Urinary bladder (tissue), 3 donors: ENCODE measurements at regions not wholly inside any gene's neighbourhood (a gene's known extent, or its start where the extent isn't known, plus 50 kb on each side); places are given as distances from the start of the nearest gene placed in this dataset.
A peak's percentile ranks its signal among the peaks of the same experiment; 100 is the strongest.
"Not testable (repeated sequence)": the region's sequence is repeated elsewhere in the genome, so short reads cannot be mapped to it uniquely, and the experiment has no call there.

Experiments used
- DNase-seq: peaks from one replicate; pipeline ENCODE4 v3.0.0-alpha.2; 2015; ENCODE audit errors: extremely low spot score
- H3K27ac ChIP-seq: one replicate; pipeline ENCODE4 v1.5.1; 2013; ENCODE audit warnings: low read depth, mild to moderate bottlenecking, moderate library complexity
- H3K36me3 ChIP-seq: one replicate; pipeline ENCODE4 v1.6.1; 2013; ENCODE audit warnings: mild to moderate bottlenecking, moderate library complexity; ENCODE audit not compliant: insufficient read depth
- H3K4me1 ChIP-seq: one replicate; pipeline ENCODE4 v1.6.1; 2013; ENCODE audit warnings: mild to moderate bottlenecking, moderate library complexity; ENCODE audit not compliant: insufficient read depth
- H3K4me3 ChIP-seq: one replicate; pipeline ENCODE4 v1.5.1; 2013; ENCODE audit warnings: low read depth, low read length
- WGBS: extraction: QIAGEN DNeasy Blood & Tissue Kit; methylation state at CpG from one replicate; pipeline ENCODE4 v1.1.7; 2013; 5-methylcytosine and 5-hydroxymethylcytosine counted together
- donor health status: healthy with polysubstance abuse.
- donor health status: healthy.

DNA sequence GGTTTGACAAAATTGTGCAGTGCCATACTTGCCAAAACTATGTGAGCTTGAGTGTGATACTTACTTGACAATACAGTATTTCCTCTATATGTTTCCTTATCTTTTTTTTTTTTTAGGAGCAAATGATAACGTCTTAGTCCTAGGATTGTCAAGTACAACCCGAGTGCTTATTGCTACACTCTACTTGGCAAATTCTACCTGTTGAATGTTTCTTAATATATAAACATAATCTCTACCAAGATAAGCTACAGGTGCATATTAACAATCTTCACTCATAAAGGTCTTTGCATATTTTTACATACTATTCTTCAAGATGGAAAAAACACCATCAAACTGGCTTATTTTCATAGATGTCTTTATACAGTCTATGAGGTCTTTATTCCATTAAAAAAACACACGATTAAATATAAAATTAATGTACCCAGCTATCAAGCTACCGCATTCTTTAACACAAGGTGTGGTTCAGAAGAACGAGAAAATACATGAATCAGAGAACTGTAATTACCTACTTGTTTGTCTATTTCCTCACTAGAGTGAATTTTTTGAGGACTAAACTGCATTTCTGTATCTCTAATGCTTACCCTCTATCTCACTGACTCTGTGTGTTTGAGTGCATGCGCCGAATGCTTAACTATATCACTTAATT, 76.1 kb upstream of the PDSS1 start:
- H3K27ac ChIP-seq: peak overlapping the region; percentile 28
- no peaks in the 10 kb centered on the region for H3K4me1 ChIP-seq
- 76% methylated on average over 7 of the region's 7 CpGs for WGBS
- DNase-seq: no peak
- no peaks in the 10 kb centered on the region for H3K36me3 ChIP-seq
- H3K4me3 ChIP-seq: no peak overlapping the region

DNA sequence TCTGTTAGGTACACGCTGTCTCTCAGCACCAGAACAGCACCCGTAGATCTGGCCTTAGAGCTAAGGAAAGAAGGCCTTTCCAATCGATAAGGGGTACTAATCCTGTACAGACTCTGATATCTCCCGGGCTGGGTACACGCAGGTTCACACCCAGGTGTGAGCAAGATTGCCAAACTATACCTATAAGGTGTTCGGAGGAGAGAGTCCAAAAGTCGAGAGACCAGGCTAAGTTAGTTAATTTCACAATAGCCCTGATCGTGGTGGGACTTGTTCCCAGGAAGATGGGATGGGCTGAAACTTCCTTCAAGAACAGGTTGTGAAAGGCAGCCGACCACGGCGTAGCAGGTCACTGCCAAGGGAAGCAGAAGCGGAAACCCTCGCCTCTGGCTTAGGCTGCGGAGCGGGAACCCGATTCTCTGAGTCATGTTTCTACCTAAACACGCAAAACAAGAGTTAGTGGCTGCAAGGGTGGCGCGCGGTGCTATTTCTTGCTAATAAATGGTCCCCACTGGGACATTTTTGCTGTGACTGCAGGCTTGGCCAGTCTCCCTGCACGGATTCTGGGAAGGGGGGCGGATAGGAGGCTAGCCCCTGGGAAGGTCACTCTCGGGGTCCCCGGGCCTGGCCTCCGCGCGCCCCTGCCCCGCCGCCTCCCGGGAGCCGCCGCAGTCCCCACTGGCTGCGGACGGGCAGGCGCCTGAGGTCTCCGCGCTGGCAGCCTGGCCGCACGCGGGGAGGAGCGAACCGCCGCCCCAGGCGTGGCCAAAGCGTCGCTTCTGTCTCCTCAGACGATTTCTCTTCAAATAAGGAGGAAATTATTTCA, 75.4 kb upstream of the PDSS1 start:
- WGBS: 12% methylated on average over 47 of the region's 47 CpGs
- H3K36me3 ChIP-seq: no peaks in the 10 kb centered on the region
- H3K27ac ChIP-seq: peak overlapping the region; percentile 33
- no peak overlapping the region for H3K4me3 ChIP-seq
- no peaks in the 10 kb centered on the region for H3K4me1 ChIP-seq
- no peak for DNase-seq

DNA sequence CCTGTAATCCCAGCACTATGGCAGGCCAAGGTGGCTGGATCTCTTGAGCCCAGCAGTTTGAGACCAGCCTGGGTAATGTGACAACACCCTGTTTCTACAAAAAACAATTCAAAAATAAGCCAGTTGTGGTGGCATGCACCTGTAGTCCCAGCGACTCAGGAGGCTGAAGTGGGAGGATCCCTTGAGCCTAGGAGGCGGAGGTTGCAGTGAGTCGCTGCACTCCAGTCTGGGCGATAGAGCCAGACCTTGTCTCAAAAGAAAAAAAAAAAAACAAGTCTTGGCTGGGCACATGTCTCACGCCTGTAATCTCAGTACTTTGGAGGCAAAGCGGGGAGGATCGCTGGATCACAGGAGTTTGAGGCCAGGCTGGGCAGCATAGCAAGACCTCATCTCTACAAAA, 74.6 kb upstream of the PDSS1 start:
- WGBS: 84% methylated on average over 7 of the region's 7 CpGs
- H3K27ac ChIP-seq: no peak overlapping the region
- H3K4me1 ChIP-seq: no peaks in the 10 kb centered on the region
- H3K4me3 ChIP-seq: no peak overlapping the region
- DNase-seq: no peak
- H3K36me3 ChIP-seq: no peaks in the 10 kb centered on the region

DNA sequence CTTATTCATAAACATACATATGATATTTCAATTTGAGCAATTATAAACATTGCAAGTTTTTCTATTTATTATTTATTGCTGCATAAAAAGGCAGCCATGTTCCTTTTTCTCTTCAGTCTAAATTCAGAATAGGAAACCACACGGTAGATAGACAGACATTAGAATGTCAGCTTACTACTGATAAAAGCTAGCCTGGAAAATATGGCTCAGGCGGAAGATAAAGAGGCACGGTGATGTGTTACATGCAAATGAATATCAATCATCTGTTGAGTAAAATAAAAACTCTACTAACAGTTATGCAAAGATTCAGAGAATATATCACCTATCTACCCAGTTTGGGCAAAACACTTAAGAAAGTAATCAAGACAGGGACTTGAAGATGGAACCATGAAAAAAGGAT, 73.5 kb upstream of the PDSS1 start:
- WGBS: 73% methylated on average over 3 of the region's 3 CpGs
- H3K36me3 ChIP-seq: no peaks in the 10 kb centered on the region
- no peak for DNase-seq

DNA sequence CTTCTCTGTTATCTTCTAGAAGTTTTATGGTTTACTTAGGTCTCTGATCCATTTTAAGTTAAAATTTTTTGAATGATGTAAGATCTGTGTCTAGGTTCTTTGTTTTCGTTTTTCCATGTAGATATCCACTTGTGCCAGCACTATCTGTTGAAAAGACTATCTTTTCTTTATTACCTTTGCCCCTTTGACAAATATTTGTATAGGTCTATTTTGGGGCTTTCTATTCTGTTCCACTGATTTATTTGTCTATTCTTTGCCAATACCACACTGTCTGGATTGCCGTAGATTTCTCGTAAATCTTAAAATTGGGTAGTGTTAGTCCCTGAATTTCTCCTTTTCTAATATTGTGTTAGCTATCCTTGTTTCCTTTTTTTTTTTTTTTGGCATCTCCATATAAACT, 71.4 kb upstream of the PDSS1 start:
- Histone ChIP-seq H3K27ac (no peak overlapping the region), H3K36me3 (no peaks in the 10 kb centered on the region), H3K4me1 (no peaks in the 10 kb centered on the region), H3K4me3 (no peak overlapping the region)
- 79% methylated on average over 3 of the region's 3 CpGs for WGBS
- no peak for DNase-seq

More for the DNA sequence above, 73.5 kb upstream of the PDSS1 start:
- H3K27ac ChIP-seq: no peak overlapping the region
- no peak overlapping the region for H3K4me3 ChIP-seq
- H3K4me1 ChIP-seq: no peaks in the 10 kb centered on the region

DNA sequence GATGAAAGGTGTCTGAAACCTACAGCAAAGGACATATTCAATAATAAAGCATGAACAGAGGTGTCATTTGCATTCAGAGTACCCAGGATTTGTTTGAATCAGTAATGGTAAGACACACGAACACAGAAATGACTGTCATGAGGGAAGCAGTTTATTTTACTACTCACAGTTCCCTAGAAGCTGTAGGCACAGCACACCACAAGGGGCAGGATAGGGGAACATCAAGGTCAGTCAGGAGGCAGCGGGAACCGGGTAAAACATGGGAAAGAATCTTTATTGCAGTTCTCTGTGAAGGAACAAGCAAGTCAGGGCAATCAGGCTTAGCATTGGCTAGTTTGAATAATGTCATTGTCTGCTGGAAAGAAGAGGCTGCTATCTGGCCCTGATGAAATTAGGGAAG, 70.2 kb upstream of the PDSS1 start:
- H3K4me1 ChIP-seq: no peaks in the 10 kb centered on the region
- H3K36me3 ChIP-seq: no peaks in the 10 kb centered on the region
- no peak overlapping the region for H3K27ac ChIP-seq
- WGBS: 24% methylated on average over 3 of the region's 3 CpGs
- no peak overlapping the region for H3K4me3 ChIP-seq
- DNase-seq: no peak

DNA sequence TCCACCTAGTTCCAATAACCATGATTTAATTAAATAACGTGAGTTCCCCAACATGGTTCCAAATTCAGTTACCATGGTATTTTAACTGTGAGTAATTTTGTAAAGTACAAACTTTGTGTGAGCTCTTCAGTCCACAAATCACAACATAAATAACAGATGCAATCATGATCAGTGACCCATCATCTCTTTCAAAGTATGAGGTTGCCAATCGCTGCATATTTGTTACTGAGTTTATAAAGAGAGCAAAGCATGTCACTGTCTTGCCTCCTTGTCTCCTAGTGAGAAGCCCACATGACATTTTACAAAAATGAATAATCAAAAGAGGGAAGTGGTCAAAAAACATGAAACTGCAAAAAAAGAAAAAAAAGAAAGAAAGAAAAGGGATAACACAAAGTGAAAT, 69.1 kb upstream of the PDSS1 start:
- Histone ChIP-seq H3K36me3 (no peaks in the 10 kb centered on the region), H3K4me1 (no peaks in the 10 kb centered on the region), H3K4me3 (no peak overlapping the region), H3K27ac (no peak overlapping the region)
- 64% methylated on average over 2 of the region's 2 CpGs for WGBS
- DNase-seq: no peak

DNA sequence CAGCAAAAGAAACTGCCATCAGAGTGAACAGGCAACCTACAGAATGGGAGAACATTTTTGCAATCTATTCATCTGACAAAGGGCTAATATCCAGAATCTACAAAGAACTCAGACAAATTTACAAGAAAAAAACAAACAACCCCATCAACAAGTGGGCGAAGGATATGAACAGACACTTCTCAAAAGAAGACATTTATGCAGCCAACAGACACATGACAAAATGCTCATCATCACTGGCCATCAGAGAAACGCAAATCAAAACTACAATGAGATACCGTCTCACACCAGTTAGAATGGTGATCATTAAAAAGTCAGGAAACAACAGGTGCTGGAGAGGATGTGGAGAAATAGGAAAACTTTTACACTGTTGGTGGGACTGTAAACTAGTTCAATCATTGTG, 65.3 kb upstream of the PDSS1 start:
- not testable (repeated sequence) for H3K4me1 ChIP-seq, H3K36me3 ChIP-seq, H3K4me3 ChIP-seq, H3K27ac ChIP-seq, DNase-seq
- 95% methylated on average over 2 of the region's 3 CpGs for WGBS

DNA sequence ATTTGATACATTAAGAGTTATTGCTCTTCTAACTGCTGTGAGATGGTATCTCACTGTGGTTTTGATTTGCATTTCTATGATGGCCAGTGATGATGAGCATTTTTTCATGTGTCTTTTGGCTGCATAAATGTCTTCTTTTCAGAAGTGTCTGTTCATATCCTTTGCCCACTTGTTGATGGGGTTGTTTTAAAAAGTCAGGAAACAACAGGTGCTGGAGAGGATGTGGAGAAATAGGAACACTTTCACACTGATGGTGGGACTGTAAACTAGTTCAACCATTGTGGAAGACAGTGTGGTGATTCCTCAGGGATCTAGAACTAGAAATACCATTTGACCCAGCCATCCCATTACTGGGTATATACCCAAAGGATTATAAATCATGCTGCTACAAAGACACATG, 63.4 kb upstream of the PDSS1 start:
- H3K36me3 ChIP-seq, H3K4me1 ChIP-seq, H3K4me3 ChIP-seq, DNase-seq, H3K27ac ChIP-seq: not testable (repeated sequence)

DNA sequence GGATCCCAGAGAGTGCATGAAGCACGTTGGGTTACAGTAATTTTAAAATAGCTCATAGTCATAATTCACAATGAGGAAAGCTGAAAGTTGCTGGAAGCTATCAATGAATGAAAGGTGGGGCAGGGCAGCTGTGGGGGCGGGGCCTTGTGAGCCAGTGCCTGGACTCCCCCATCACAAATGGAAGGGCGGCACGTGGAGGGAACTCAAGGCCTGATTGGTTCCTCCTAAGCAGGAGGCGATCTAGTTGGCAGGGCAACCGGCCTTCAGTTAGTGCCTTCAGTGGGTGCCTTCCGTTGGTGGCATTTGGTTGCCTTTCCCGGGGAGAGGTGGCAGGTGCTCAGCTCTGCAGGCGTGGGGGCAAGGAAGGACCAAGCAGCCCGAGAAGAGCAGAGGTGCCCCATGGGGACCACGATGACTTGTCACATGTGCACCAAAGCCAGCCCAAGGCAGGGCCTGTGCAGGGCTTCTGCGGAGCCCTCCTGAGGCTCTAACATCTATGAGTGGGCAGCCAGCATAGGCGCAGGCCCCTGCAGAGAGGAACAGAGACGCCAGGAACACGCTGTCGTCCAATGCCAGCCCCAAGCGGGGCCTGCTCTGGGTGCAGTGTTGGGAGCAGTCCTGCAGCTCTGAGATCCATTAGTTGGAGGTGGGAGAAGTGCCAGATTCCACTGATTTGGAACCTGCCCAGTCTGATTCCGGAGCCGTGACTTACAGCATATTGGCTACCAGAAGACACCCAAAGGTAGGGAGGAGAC, 59.8 kb upstream of the PDSS1 start:
- Histone ChIP-seq H3K4me3 (no peak overlapping the region), H3K4me1 (no peaks in the 10 kb centered on the region), H3K36me3 (no peaks in the 10 kb centered on the region), H3K27ac (no peak overlapping the region)
- WGBS: 84% methylated on average over 19 of the region's 19 CpGs
- DNase-seq: no peak

DNA sequence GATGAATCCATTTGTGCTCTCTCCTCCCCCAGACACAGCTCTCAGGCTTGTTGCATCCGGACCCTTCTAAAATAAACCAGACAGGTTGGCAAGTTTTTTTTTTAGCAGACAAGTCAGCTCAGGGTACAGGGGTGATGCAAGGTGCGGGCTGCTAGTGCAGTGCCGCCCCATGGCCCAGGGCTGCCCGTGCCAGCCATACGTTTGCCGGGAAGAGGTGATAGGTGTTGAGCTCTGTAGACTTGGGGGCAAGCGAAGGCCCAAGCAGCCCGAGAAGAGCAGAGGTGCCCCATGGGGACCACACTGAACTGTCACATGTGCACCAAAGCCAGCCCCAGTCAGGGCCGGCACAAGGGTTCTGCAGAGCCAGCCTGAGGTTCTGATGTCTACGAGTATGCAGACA, 57.1 kb upstream of the PDSS1 start:
- Histone ChIP-seq H3K27ac (no peak overlapping the region), H3K4me3 (no peak overlapping the region), H3K4me1 (no peaks in the 10 kb centered on the region), H3K36me3 (no peaks in the 10 kb centered on the region)
- no peak for DNase-seq
- 92% methylated on average over 10 of the region's 10 CpGs for WGBS

DNA sequence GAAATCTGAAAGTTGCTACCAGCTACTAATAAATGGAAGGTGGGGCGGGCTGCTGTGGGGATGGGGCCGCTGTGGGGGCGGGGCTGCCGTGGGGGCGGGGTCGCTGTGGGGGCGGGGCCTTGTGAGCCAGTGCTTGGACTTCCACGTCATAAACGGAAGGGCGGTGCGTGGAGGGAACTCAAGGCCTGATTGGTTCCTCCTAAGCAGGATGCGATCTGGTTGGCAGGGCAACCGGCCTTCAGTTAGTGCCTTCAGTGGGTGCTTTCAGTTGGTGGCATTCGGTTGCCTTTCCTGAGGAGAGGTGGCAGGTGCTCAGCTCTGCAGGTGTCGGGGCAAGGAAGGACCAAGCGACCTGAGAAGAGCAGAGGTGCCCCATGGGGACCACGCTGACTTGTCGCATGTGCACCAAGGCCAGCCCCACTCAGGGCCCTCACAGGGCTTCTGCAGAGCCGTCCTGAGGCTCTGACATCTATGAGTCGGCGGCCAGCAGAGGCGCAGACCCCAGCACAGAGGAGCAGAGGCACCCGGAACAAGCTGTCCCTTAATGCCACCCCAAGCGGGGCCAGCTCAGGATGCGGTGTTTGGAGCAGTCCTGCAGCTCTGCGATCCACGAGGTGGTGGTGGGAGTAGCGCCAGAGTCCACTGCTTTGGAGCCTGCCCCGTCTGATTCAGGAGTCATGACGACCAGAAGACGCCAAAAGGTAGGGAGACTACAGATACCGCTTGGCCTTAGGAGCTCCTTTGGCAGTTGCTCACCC, 54.4 kb upstream of the PDSS1 start:
- Histone ChIP-seq H3K36me3 (no peaks in the 10 kb centered on the region), H3K27ac (no peak overlapping the region), H3K4me3 (no peak overlapping the region), H3K4me1 (no peaks in the 10 kb centered on the region)
- no peak for DNase-seq
- 85% methylated on average over 32 of the region's 32 CpGs for WGBS

DNA sequence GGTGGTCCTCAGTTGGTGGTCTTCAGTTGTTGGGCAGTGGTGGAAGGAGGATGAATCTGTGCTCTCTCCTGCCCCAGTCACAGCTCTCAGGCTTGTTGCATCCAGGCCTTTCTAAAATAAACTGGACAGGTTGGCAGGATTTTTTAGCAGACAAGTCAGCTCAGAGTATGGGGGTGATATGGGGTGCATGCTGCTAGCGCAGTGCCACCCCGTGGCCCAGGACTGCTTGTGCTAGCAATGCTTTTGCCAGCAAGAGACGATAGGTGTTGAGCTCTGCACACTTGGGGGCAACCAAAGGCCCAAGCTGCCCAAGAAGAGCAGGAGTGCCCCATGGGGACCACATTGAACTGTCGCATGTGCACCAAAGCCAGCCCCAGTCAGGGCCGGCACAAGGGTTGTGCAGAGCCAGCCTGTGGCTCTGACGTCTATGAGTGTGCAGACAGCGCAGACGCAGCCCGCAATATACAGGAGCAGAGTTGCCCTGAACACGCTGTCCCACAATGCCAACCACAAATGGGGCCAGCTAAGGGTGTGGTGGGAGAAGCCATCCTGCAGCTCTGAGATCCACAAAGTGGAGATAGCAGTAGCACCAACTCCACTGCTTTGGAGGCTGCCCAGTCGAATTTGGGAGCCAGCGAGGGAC, 49.8 kb upstream of the PDSS1 start:
- H3K4me1 ChIP-seq: no peaks in the 10 kb centered on the region
- WGBS: 87% methylated on average over 12 of the region's 12 CpGs
- DNase-seq: no peak
- no peak overlapping the region for H3K27ac ChIP-seq
- no peak overlapping the region for H3K4me3 ChIP-seq
- H3K36me3 ChIP-seq: no peaks in the 10 kb centered on the region
